ENCODE measurements at regions not wholly inside any gene's neighbourhood (a gene's known extent, or its start where the extent isn't known, plus 50 kb on each side); places are given as distances from the start of the nearest gene placed in this dataset.
"Not testable (repeated sequence)": the region's sequence is repeated elsewhere in the genome, so short reads cannot be mapped to it uniquely, and the experiment has no call there.

DNA sequence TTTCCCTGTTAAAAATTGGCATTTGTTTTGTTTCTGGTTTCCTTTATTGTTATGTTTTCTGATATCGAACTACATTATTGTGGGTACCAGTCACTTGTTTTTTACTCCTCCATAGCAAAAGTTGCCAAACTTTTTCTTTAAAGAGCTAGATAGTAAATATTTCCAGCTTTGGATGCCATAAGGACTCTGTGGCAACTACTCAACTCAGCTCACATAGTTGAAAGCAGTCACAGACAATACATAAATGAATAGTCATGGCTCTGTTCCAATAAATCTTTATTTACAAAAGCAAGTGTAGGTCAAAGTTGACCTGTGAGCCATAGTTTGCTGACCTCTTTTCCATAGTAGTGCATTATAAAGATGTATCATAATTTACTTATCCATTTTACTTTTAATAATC is 305.0 kb downstream of the RASEF start:
- no peaks in the 10 kb centered on the region for H3K36me3 ChIP-seq (ENCODE audit: control insufficient read depth in 3 of 3, insufficient read depth in 3 of 3, low read length in 3 of 3)
- no peak overlapping the region for H3K9ac ChIP-seq (ENCODE audit: low read depth in 1 of 3, low read length in 3 of 3)
- no peaks in the 10 kb centered on the region for H3K4me1 ChIP-seq (ENCODE audit: control insufficient read depth in 3 of 3, insufficient read depth in 3 of 3, low read length in 3 of 3)
- no peaks in the 10 kb centered on the region for H3K9me3 ChIP-seq (ENCODE audit: control insufficient read depth in 3 of 3, low read length in 3 of 3)
- H3K27ac ChIP-seq (ENCODE audit: low read depth, low read length), result no peak overlapping the region
- H3K27me3 ChIP-seq (ENCODE audit: control insufficient read depth in 3 of 3, insufficient read depth in 3 of 3, low read length in 3 of 3), result no peaks in the 10 kb centered on the region
- no peak overlapping the region for H3K4me3 ChIP-seq (ENCODE audit: low read length in 3 of 3)

DNA sequence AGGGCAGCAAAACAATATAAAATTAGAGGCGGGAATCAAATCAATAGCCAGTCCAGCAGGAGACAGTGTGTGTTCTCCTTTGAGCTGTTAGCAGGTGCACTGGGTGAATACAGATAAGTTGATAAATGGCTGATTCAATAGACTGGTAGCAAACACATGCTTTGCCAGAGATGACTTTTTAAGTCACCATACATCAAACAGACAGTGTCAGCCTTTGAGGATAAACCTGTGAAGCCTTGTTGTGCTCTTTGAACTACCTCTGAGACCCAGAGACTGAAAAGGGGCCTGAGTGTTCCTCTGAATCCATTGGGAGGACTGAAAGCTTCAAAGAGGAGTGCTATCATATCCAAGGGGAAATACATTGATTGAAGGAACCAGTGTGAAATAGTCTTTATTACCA is 301.9 kb downstream of the RASEF start:
- Histone ChIP-seq H3K4me1 (ENCODE audit: control insufficient read depth in 3 of 3, insufficient read depth in 3 of 3, low read length in 3 of 3) (no peaks in the 10 kb centered on the region), H3K27ac (ENCODE audit: low read depth, low read length) (no peak overlapping the region), H3K9ac (ENCODE audit: low read depth in 1 of 3, low read length in 3 of 3) (no peak overlapping the region), H3K4me3 (ENCODE audit: low read length in 3 of 3) (no peak overlapping the region), H3K27me3 (ENCODE audit: control insufficient read depth in 3 of 3, insufficient read depth in 3 of 3, low read length in 3 of 3) (no peaks in the 10 kb centered on the region), H3K9me3 (ENCODE audit: control insufficient read depth in 3 of 3, low read length in 3 of 3) (no peaks in the 10 kb centered on the region), H3K36me3 (ENCODE audit: control insufficient read depth in 3 of 3, insufficient read depth in 3 of 3, low read length in 3 of 3) (no peaks in the 10 kb centered on the region)

DNA sequence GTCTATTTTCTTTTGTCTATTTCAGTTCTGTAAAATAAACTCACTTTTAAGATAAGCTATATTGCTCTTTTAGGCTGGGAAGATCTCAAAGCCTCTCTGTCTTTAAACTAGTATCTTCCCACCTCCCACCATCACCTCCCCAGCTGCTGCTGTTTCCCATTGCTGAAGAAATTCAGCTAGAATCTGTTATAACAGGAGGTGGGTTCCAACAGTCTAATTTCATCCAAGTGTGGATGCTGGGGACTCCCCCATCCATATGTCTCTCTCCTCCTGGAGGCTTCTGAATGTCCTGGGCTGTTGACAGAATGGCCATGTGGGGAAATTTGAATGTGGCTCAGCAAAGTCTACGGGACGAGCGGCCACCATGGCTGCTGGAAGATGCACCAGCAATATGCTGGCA is 301.0 kb downstream of the RASEF start:
- Histone ChIP-seq H3K9me3 (ENCODE audit: control insufficient read depth in 3 of 3, low read length in 3 of 3) (no peaks in the 10 kb centered on the region), H3K36me3 (ENCODE audit: control insufficient read depth in 3 of 3, insufficient read depth in 3 of 3, low read length in 3 of 3) (no peaks in the 10 kb centered on the region), H3K9ac (ENCODE audit: low read depth in 1 of 3, low read length in 3 of 3) (no peak overlapping the region), H3K27me3 (ENCODE audit: control insufficient read depth in 3 of 3, insufficient read depth in 3 of 3, low read length in 3 of 3) (no peaks in the 10 kb centered on the region), H3K4me1 (ENCODE audit: control insufficient read depth in 3 of 3, insufficient read depth in 3 of 3, low read length in 3 of 3) (no peaks in the 10 kb centered on the region), H3K27ac (ENCODE audit: low read depth, low read length) (no peak overlapping the region), H3K4me3 (ENCODE audit: low read length in 3 of 3) (no peak overlapping the region)

DNA sequence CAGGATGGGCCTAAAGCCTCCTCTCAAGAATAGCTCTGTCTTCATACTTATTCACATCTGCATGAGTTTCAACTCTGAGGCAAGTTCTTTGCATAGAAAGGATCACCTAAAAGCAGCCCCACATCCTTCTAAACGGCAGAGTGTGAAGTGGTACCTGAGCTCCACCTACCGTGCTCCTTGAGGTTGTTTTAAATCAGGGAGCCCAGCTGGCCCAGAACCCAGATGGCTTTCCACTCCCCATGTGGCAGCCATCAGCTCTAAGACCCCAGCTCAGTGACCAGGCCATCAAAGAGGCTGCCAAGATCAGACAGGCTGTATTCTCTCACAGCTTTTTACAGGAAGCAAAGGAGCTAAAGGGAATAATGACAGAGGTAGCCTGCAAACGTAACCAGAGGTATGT is 299.3 kb downstream of the RASEF start:
- Histone ChIP-seq H3K9ac (ENCODE audit: low read depth in 1 of 3, low read length in 3 of 3) (no peak overlapping the region), H3K9me3 (ENCODE audit: control insufficient read depth in 3 of 3, low read length in 3 of 3) (no peaks in the 10 kb centered on the region), H3K4me3 (ENCODE audit: low read length in 3 of 3) (no peak overlapping the region), H3K27me3 (ENCODE audit: control insufficient read depth in 3 of 3, insufficient read depth in 3 of 3, low read length in 3 of 3) (no peaks in the 10 kb centered on the region), H3K27ac (ENCODE audit: low read depth, low read length) (no peak overlapping the region), H3K4me1 (ENCODE audit: control insufficient read depth in 3 of 3, insufficient read depth in 3 of 3, low read length in 3 of 3) (no peaks in the 10 kb centered on the region), H3K36me3 (ENCODE audit: control insufficient read depth in 3 of 3, insufficient read depth in 3 of 3, low read length in 3 of 3) (no peaks in the 10 kb centered on the region)

DNA sequence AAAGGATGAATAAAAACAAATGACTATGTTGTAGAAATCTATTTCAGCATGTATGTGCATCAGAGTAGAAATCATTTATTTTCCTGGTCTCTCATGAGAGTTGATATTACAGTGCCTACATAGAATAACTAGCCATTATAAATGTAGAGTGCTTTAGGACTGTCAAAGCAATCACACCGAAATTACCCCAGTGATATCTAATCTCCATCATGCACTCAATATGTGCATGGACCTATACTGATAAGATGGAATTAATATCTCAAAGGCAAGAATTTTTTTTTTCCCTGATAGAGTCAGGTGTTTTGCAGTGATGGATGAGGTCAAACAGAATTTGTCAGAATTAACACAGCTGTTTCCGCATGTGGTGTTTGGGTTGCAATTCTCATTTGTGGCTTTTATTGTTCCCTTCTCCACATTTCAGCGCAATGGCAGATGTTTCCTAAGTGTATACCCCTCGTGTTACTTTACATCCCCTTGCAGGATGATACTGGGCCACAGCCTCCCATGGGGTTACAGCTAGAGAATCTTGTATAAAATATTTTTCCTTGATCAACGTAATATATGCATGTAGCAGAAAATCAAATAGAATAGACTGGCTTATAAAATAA is 298.8 kb downstream of the RASEF start:
- no peak overlapping the region for H3K27ac ChIP-seq (ENCODE audit: low read depth, low read length)
- H3K9me3 ChIP-seq (ENCODE audit: control insufficient read depth in 3 of 3, low read length in 3 of 3), result no peaks in the 10 kb centered on the region
- no peak overlapping the region for H3K9ac ChIP-seq (ENCODE audit: low read depth in 1 of 3, low read length in 3 of 3)
- H3K27me3 ChIP-seq (ENCODE audit: control insufficient read depth in 3 of 3, insufficient read depth in 3 of 3, low read length in 3 of 3), result no peaks in the 10 kb centered on the region
- no peak overlapping the region for H3K4me3 ChIP-seq (ENCODE audit: low read length in 3 of 3)
- H3K36me3 ChIP-seq (ENCODE audit: control insufficient read depth in 3 of 3, insufficient read depth in 3 of 3, low read length in 3 of 3), result no peaks in the 10 kb centered on the region
- no peaks in the 10 kb centered on the region for H3K4me1 ChIP-seq (ENCODE audit: control insufficient read depth in 3 of 3, insufficient read depth in 3 of 3, low read length in 3 of 3)

DNA sequence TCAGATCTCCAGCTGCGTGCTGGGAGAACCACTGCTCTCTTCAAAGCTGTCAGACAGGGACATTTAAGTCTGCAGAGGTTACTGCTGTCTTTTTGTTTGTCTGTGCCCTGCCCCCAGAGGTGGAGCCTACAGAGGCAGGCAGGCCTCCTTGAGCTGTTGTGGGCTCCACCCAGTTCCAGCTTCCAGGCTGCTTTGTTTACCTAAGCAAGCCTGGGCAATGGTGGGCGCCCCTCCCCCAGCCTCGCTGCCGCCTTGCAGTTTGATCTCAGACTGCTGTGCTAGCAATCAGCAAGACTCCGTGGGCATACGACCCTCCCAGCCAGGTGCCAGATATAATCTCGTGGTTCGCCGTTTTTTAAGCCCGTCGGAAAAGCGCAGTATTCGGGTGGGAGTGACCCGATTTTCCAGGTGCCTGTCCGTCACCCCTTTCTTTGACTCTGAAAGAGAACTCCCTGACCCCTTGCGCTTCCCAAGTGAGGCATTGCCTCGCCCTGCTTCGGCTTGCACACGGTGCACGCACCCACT is 288.2 kb downstream of the RASEF start:
- H3K27me3 ChIP-seq (ENCODE audit: control insufficient read depth in 3 of 3, insufficient read depth in 3 of 3, low read length in 3 of 3); H3K27ac ChIP-seq (ENCODE audit: low read depth, low read length); H3K9me3 ChIP-seq (ENCODE audit: control insufficient read depth in 3 of 3, low read length in 3 of 3); H3K4me1 ChIP-seq (ENCODE audit: control insufficient read depth in 3 of 3, insufficient read depth in 3 of 3, low read length in 3 of 3); H3K4me3 ChIP-seq (ENCODE audit: low read length in 3 of 3); H3K36me3 ChIP-seq (ENCODE audit: control insufficient read depth in 3 of 3, insufficient read depth in 3 of 3, low read length in 3 of 3); H3K9ac ChIP-seq (ENCODE audit: low read depth in 1 of 3, low read length in 3 of 3): not testable (repeated sequence)

DNA sequence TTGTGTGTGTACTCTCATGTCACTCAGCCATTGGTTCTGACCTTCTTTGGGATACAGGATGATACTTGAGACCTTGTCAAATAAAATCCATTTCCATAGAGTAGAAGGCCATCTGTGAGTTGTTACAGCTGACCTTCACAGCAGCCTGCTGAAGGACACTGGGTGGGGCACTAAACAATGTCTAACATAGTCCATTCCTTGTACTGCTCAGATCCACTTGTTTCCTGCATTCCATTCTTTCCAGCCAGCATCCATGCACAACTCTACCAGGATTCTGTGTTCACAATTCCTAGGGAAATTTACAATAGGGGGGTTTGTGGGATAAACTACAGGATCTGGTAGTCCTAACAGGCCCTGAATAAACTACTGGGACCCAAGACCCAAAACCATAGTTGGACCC is 286.4 kb downstream of the RASEF start:
- Histone ChIP-seq H3K9me3 (ENCODE audit: control insufficient read depth in 3 of 3, low read length in 3 of 3) (no peaks in the 10 kb centered on the region), H3K27me3 (ENCODE audit: control insufficient read depth in 3 of 3, insufficient read depth in 3 of 3, low read length in 3 of 3) (no peaks in the 10 kb centered on the region), H3K4me1 (ENCODE audit: control insufficient read depth in 3 of 3, insufficient read depth in 3 of 3, low read length in 3 of 3) (no peaks in the 10 kb centered on the region), H3K9ac (ENCODE audit: low read depth in 1 of 3, low read length in 3 of 3) (no peak overlapping the region), H3K4me3 (ENCODE audit: low read length in 3 of 3) (no peak overlapping the region), H3K36me3 (ENCODE audit: control insufficient read depth in 3 of 3, insufficient read depth in 3 of 3, low read length in 3 of 3) (no peaks in the 10 kb centered on the region), H3K27ac (ENCODE audit: low read depth, low read length) (no peak overlapping the region)

DNA sequence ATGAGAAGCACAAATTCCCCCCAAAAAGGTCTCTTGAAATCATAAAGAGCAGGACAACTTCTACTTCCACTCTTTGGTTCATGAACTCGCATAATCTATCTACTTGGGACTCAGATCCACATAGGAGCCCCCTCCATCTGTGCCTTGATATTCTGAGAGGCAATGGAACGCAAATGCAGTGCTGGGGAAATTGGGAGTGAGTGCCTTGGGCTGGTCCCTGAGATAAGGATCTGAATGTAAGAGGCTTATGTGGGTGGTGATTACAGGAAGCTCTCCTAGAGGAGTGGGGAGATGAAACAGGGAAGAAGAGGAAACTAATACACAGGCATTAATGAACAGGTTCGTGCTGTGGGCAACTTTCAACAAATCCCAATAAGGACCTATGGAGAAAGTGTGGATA is 285.6 kb downstream of the RASEF start:
- Histone ChIP-seq H3K27ac (ENCODE audit: low read depth, low read length) (no peak overlapping the region), H3K9me3 (ENCODE audit: control insufficient read depth in 3 of 3, low read length in 3 of 3) (no peaks in the 10 kb centered on the region), H3K27me3 (ENCODE audit: control insufficient read depth in 3 of 3, insufficient read depth in 3 of 3, low read length in 3 of 3) (no peaks in the 10 kb centered on the region), H3K4me1 (ENCODE audit: control insufficient read depth in 3 of 3, insufficient read depth in 3 of 3, low read length in 3 of 3) (no peaks in the 10 kb centered on the region), H3K36me3 (ENCODE audit: control insufficient read depth in 3 of 3, insufficient read depth in 3 of 3, low read length in 3 of 3) (no peaks in the 10 kb centered on the region), H3K4me3 (ENCODE audit: low read length in 3 of 3) (no peak overlapping the region), H3K9ac (ENCODE audit: low read depth in 1 of 3, low read length in 3 of 3) (no peak overlapping the region)

DNA sequence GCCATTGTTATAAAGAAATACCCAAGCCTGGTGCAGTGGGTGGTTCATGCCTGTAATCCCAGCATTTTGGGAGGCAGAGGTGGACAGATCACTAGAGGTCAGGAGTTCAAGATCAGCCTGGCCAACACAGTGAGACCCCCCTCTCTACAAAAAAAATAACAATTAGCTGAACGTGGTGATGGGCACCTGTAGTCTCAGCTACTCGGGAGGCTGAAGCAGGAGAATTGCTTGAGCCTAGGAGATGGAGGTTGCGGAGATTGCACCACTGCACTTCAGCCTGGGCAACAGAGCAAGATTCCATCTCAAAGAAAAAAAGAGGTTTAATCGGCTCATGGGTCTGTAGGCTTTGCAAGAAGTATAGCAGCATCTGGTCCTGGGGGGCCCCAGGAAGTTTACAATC is 284.0 kb downstream of the RASEF start:
- not testable (repeated sequence) for H3K9me3 ChIP-seq (ENCODE audit: control insufficient read depth in 3 of 3, low read length in 3 of 3); H3K4me3 ChIP-seq (ENCODE audit: low read length in 3 of 3); H3K27me3 ChIP-seq (ENCODE audit: control insufficient read depth in 3 of 3, insufficient read depth in 3 of 3, low read length in 3 of 3); H3K27ac ChIP-seq (ENCODE audit: low read depth, low read length); H3K36me3 ChIP-seq (ENCODE audit: control insufficient read depth in 3 of 3, insufficient read depth in 3 of 3, low read length in 3 of 3); H3K4me1 ChIP-seq (ENCODE audit: control insufficient read depth in 3 of 3, insufficient read depth in 3 of 3, low read length in 3 of 3); H3K9ac ChIP-seq (ENCODE audit: low read depth in 1 of 3, low read length in 3 of 3)

DNA sequence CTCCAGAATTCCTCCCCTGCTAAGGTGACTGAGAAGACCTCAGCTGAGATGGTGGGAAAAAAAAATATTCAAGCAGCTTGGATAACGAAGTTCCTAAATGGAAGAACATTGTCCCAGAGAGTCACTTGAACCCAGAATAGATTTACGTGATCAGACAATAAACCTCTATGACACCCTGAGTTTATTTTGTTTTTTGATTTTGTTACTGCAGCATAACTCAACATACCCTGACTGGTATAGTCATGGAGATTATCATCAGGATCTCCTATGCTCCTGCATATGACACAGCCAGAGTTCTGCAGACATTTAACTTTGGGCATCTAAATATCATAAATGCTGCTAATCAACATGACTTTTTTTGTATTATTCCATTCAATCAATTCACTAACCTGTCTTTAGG is 282.9 kb downstream of the RASEF start:
- Histone ChIP-seq H3K9ac (ENCODE audit: low read depth in 1 of 3, low read length in 3 of 3) (no peak overlapping the region), H3K27ac (ENCODE audit: low read depth, low read length) (no peak overlapping the region), H3K9me3 (ENCODE audit: control insufficient read depth in 3 of 3, low read length in 3 of 3) (no peaks in the 10 kb centered on the region), H3K4me3 (ENCODE audit: low read length in 3 of 3) (no peak overlapping the region), H3K27me3 (ENCODE audit: control insufficient read depth in 3 of 3, insufficient read depth in 3 of 3, low read length in 3 of 3) (no peaks in the 10 kb centered on the region), H3K36me3 (ENCODE audit: control insufficient read depth in 3 of 3, insufficient read depth in 3 of 3, low read length in 3 of 3) (no peaks in the 10 kb centered on the region), H3K4me1 (ENCODE audit: control insufficient read depth in 3 of 3, insufficient read depth in 3 of 3, low read length in 3 of 3) (no peaks in the 10 kb centered on the region)

All from skeletal muscle tissue (tissue), 3 donors.